GM23338 (cell line): ENCODE measurements at regions not wholly inside any gene's neighbourhood (a gene's known extent, or its start where the extent isn't known, plus 50 kb on each side); places are given as distances from the start of the nearest gene placed in this dataset.

ENCODE experiments used
- ATAC-seq: fragments of 200-7000 bp; cut with Tn5 transposase; 3 replicates; pipeline ENCODE4 v1.9.1; 2020
- DNase-seq: peaks from one replicate; pipeline ENCODE4 v3.0.0-alpha.2; 2015; ENCODE audit warnings: low spot score
- H2AFZ ChIP-seq: fragments of 200-600 bp; sonication (generic); 2 replicates; pipeline ENCODE4 v1.8.0; 2016; ENCODE audit warnings: antibody characterized with exemption, mild to moderate bottlenecking, moderate library complexity
- H3F3A ChIP-seq: fragments of 200-600 bp; sonication (generic); replicated peaks from 2 replicates; pipeline ENCODE4 v1.8.0; 2017; ENCODE audit warnings: antibody characterized with exemption, mixed run types, low read depth
- H3K27ac ChIP-seq: fragments of 200-600 bp; sonication (generic); 2 replicates; pipeline ENCODE4 v1.6.1; 2016; ENCODE audit warnings: low read depth
- H3K27me3 ChIP-seq: fragments of 200-600 bp; sonication (generic); 2 replicates; pipeline ENCODE4 v1.8.0; 2016; ENCODE audit warnings: mild to moderate bottlenecking, mixed run types, moderate library complexity; ENCODE audit not compliant: insufficient read depth
- H3K36me3 ChIP-seq: fragments of 200-600 bp; sonication (generic); 2 replicates; pipeline ENCODE4 v1.8.0; 2016; ENCODE audit warnings: mild to moderate bottlenecking; ENCODE audit not compliant: insufficient read depth
- H3K4me1 ChIP-seq: fragments of 200-600 bp; sonication (generic); 2 replicates; pipeline ENCODE4 v1.8.0; 2016; ENCODE audit warnings: mild to moderate bottlenecking, moderate library complexity; ENCODE audit not compliant: insufficient read depth
- H3K4me2 ChIP-seq: fragments of 200-600 bp; sonication (generic); 2 replicates; pipeline ENCODE4 v1.7.1; 2017; ENCODE audit warnings: mixed run types
- H3K4me3 ChIP-seq: fragments of 200-600 bp; sonication (generic); 2 replicates; pipeline ENCODE4 v1.6.1; 2016; ENCODE audit warnings: mixed run types
- H3K79me2 ChIP-seq: fragments of 200-600 bp; sonication (generic); replicated peaks from 2 replicates; pipeline ENCODE4 v1.8.0; 2017; ENCODE audit warnings: mild to moderate bottlenecking; ENCODE audit not compliant: insufficient read depth
- H3K9me2 ChIP-seq: fragments of 200-600 bp; sonication (generic); 2 replicates; pipeline ENCODE4 v1.8.0; 2017; ENCODE audit not compliant: insufficient read depth
- H4K20me1 ChIP-seq: fragments of 200-600 bp; sonication (generic); replicated peaks from 2 replicates; pipeline ENCODE4 v1.8.0; 2017; ENCODE audit warnings: mild to moderate bottlenecking; ENCODE audit not compliant: insufficient read depth
- H3K27ac Mint-ChIP-seq: 2 replicates; pipeline ENCODE4 v1.8.0; 2020; ENCODE audit warnings: inconsistent platforms, mild to moderate bottlenecking, moderate library complexity, mixed read lengths
- H3K27me3 Mint-ChIP-seq: 3 replicates; pipeline ENCODE4 v1.8.0; 2022; ENCODE audit warnings: low read depth, mild to moderate bottlenecking, moderate library complexity, mixed read lengths, inconsistent platforms; ENCODE audit not compliant: insufficient read depth, poor library complexity
- H3K36me3 Mint-ChIP-seq: 3 replicates; pipeline ENCODE4 v1.8.0; 2021; ENCODE audit warnings: low read depth, mild to moderate bottlenecking, inconsistent platforms, moderate library complexity, mixed read lengths
- H3K4me1 Mint-ChIP-seq: 3 replicates; pipeline ENCODE4 v1.8.0; 2020; ENCODE audit warnings: mild to moderate bottlenecking, inconsistent platforms, mixed read lengths
- H3K4me3 Mint-ChIP-seq: 3 replicates; pipeline ENCODE4 v1.8.0; 2021; ENCODE audit warnings: moderate library complexity, mild to moderate bottlenecking, inconsistent platforms, mixed read lengths
- H3K9me3 Mint-ChIP-seq: 3 replicates; pipeline ENCODE4 v1.8.0; 2020; ENCODE audit warnings: moderate library complexity, mild to moderate bottlenecking, inconsistent platforms, mixed read lengths
- CREB1 ChIP-seq: fragments of 250-450 bp; sonication (Bioruptor Pico); IDR thresholded peaks from 2 replicates; pipeline ENCODE4 v1.5.0; 2020; ENCODE audit warnings: low read depth, mild to moderate bottlenecking, moderate library complexity
- CTCF ChIP-seq, 2 experiments: fragments of 200-600 bp in 1 of 2; sonication (generic) in 1 of 2; conservative IDR thresholded peaks; 2 replicates each; pipeline versions ENCODE4 v1.5.1 to v1.6.1; 2016 to 2017; ENCODE audit warnings: antibody characterized with exemption in 2 of 2, low read depth in 2 of 2, mild to moderate bottlenecking in 2 of 2, moderate library complexity in 1 of 2
- ETS1 ChIP-seq: IDR thresholded peaks from 2 replicates; pipeline ENCODE4 v1.6.1; 2016; ENCODE audit warnings: antibody characterized with exemption
- JUNB ChIP-seq: IDR thresholded peaks from one replicate; pipeline ENCODE4 v1.6.1; 2016; ENCODE audit warnings: antibody characterized with exemption; ENCODE audit not compliant: unreplicated experiment
- NANOG ChIP-seq: IDR thresholded peaks from 2 replicates; pipeline ENCODE4 v1.6.1; 2016; ENCODE audit warnings: antibody characterized with exemption, borderline replicate concordance
- POLR2AphosphoS5 ChIP-seq: IDR thresholded peaks from 2 replicates; pipeline ENCODE4 v1.6.1; 2016; ENCODE audit warnings: antibody characterized with exemption, low read depth
- REST ChIP-seq: IDR thresholded peaks from one replicate; pipeline ENCODE4 v1.6.1; 2018; ENCODE audit warnings: antibody characterized with exemption; ENCODE audit not compliant: unreplicated experiment
- ZNF114 ChIP-seq: fragments of 250-450 bp; sonication (Bioruptor Pico); IDR thresholded peaks from 2 replicates; pipeline ENCODE4 v1.5.0; 2020; ENCODE audit warnings: mild to moderate bottlenecking, moderate library complexity
- ZNF331 ChIP-seq: fragments of 250-450 bp; sonication (Bioruptor Pico); IDR thresholded peaks from 2 replicates; pipeline ENCODE4 v1.5.0; 2020; ENCODE audit warnings: low read depth, mild to moderate bottlenecking, moderate library complexity

GRCh38 chr5:96315431-96315830 is 117.6 kb downstream of the PCSK1 start:
- Histone ChIP-seq H4K20me1 (no peaks in the 10 kb centered on the region), H3K79me2 (no peaks in the 10 kb centered on the region), H3K27me3 (no peaks in the 10 kb centered on the region), H3K27ac (no peak overlapping the region), H3K9me2 (0 out of 2 replicates have a peak, but pooled peaks cover 8% of the 10 kb centered on the region), H3K4me2 (no peak overlapping the region), H3K4me3 (no peak overlapping the region), H3K4me1 (no peaks in the 10 kb centered on the region; the same call in 1 of the 2 replicates), H3F3A (no peaks in the 10 kb centered on the region), H2AFZ (no peak overlapping the region), H3K36me3 (no peaks in the 10 kb centered on the region)
- H3K27me3 Mint-ChIP-seq: no peaks in the 10 kb centered on the region
- H3K9me3 Mint-ChIP-seq: peaks cover 6% of the 10 kb centered on the region; the same call in 1 of the 3 replicates
- DNase-seq (no peak), ATAC-seq (no peak)
- H3K27ac Mint-ChIP-seq: no peak overlapping the region
- H3K4me1 Mint-ChIP-seq: peaks cover 4% of the 10 kb centered on the region
- H3K36me3 Mint-ChIP-seq: no peaks in the 10 kb centered on the region
- no peak overlapping the region for H3K4me3 Mint-ChIP-seq
- TF ChIP-seq NANOG (no peak), ETS1 (no peak), JUNB (no peak), POLR2AphosphoS5 (no peak), CTCF (conservative IDR thresholded peaks at IDR 0.05; ENCODE audit: low read depth in 2 of 2) (no peak), ZNF114 (no peak), REST (no peak), ZNF331 (no peak)

- H3K4me1 ChIP-seq: no peaks in the 10 kb centered on the region; the same call in 1 of the 2 replicates
- DNase-seq (no peak), ATAC-seq (no peak)
- 0 out of 2 replicates have a peak, but pooled peaks cover 9% of the 10 kb centered on the region for H3K9me2 ChIP-seq
- peaks cover 6% of the 10 kb centered on the region; the same call in 1 of the 3 replicates for H3K9me3 Mint-ChIP-seq
- no peaks in the 10 kb centered on the region for H3K27me3 Mint-ChIP-seq
- H3K79me2 ChIP-seq: no peaks in the 10 kb centered on the region
- peaks cover 4% of the 10 kb centered on the region for H3K4me1 Mint-ChIP-seq
- no peaks in the 10 kb centered on the region for H3K36me3 ChIP-seq
- no peak overlapping the region for H3K4me2 ChIP-seq
- H3K4me3 ChIP-seq: no peak overlapping the region
- H3K27ac ChIP-seq: no peak overlapping the region
- no peak overlapping the region for H2AFZ ChIP-seq
- no peaks in the 10 kb centered on the region for H4K20me1 ChIP-seq
- no peak overlapping the region for H3K4me3 Mint-ChIP-seq
- no peaks in the 10 kb centered on the region for H3K36me3 Mint-ChIP-seq
- no peaks in the 10 kb centered on the region for H3F3A ChIP-seq
- no peaks in the 10 kb centered on the region for H3K27me3 ChIP-seq
- no peak overlapping the region for H3K27ac Mint-ChIP-seq
- TF ChIP-seq JUNB: no peak
- TF ChIP-seq ZNF114: no peak
- no peak for TF ChIP-seq NANOG
- TF ChIP-seq ETS1: no peak
- no peak for TF ChIP-seq CREB1 (CRISPR knock-in tag)
Measured at GRCh38 chr5:96312383-96312782, 120.7 kb downstream of the PCSK1 start.
